Middle frontal gyrus (tissue), 1 donor: ENCODE measurements at regions not wholly inside any gene's neighbourhood (a gene's known extent, or its start where the extent isn't known, plus 50 kb on each side); places are given as distances from the start of the nearest gene placed in this dataset.
"Not testable (repeated sequence)": the region's sequence is repeated elsewhere in the genome, so short reads cannot be mapped to it uniquely, and the experiment has no call there.

ENCODE experiments used
- DNase-seq: peaks from one replicate; pipeline ENCODE4 v3.0.0-alpha.2; 2015; ENCODE audit warnings: low spot score; ENCODE audit errors: extremely low spot score

DNA sequence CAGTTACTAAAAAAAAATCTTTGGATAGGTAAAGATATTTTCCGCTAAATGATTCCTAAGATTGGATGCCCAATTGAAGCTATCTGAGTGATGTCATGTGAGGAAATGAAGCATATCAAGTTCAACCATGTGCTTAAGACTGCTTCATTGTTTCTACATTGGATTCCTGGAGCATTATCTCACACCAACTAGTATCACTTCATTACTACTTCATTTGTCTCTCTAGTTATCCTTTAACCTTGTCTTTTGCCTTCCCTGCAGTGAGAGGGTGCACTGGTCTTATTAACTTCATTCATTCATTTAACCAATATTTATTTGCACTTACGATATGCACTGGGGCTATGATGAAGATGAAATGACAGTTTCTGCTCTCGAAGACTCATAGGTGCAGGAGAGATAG, 198.1 kb downstream of the SLC38A4 start:
- no peak for DNase-seq

DNA sequence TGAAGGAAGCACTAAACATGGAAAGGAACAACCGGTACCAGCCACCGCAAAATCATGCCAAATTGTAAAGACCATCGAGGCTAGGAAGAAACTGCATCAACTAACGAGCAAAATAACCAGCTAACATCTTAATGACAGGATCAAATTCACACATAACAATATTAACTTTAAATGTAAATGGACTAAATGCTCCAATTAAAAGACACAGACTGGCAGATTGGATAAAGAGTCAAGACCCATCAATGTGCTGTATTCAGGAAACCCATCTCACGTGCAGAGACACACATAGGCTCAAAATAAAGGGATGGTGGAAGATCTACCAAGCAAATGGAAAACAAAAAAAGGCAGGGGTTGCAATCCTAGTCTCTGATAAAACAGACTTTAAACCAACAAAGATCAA, 206.3 kb downstream of the SLC38A4 start:
- DNase-seq: not testable (repeated sequence)

DNA sequence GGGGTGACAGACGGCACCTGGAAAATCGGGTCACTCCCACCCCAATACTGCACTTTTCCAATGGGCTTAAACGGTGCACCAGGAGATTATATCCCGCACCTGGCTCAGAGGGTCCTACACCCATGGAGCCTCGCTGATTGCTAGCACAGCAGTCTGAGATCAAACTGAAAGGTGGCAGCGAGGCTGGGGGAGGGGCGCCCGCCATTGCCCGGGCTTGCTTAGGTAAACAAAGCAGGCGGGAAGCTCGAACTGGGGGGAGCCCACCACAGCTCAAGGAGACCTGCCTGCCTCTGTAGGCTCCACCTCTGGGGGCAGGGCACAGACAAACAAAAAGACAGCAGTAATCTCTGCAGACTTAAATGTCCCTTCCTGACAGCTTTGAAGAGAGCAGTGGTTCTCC, 208.1 kb downstream of the SLC38A4 start:
- DNase-seq: not testable (repeated sequence)

DNA sequence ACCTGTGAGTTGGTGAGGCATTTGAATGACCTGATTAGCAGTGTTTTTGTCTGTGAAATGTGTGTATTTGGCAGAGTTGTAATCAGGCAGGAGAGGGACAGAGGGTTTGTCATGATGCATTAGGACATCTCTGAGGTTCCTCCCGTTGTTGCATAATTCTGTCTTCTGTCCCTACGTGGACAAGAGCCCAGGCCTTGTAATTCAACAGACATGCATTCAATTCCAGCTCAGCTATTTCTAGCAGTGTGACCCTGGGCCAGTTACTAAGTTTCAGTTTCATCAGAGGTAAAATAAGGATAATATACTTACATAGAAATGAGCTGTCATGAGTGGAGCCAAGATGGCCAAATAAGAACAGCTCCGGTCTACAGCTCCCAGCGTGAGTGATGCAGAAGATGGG, 208.6 kb downstream of the SLC38A4 start:
- no peak for DNase-seq

DNA sequence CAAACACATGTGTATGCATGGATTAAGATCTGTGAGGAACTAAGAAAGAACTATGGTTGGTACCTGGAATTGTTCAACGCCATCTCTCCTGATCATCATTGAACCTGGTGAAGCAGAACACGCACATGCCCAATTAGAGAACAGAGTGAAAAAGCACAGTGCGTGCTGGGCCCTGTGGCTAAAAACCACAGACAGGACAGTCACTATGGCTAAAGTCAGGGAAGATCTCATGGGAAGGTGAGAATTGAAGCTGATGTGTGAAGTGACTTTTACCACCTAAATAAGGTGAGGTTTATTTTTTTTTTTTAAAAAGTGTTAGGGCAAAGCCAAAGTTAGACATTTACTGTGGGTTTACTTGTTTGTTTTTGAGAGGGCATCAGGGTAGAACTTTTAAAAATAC, 215.0 kb downstream of the SLC38A4 start:
- no peak for DNase-seq

DNA sequence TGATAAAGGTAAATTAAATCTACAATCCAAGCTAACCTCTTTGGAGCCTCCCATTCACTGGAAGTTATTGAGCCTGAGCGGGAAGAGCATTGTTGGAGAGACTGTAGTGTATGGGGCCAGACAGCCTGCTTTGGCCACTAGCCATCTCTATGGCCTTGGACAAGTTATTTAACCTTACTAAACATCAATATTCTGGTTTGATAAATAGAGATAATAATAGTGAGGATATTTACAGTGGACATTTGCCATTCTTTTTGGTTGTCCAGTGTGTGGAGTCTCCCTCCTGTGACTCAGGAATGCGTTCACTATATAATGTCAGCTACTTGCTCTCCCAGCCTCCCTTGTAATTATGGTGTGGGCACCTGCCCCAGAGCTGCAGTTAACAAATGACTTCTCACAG, 216.1 kb downstream of the SLC38A4 start:
- DNase-seq: no peak

DNA sequence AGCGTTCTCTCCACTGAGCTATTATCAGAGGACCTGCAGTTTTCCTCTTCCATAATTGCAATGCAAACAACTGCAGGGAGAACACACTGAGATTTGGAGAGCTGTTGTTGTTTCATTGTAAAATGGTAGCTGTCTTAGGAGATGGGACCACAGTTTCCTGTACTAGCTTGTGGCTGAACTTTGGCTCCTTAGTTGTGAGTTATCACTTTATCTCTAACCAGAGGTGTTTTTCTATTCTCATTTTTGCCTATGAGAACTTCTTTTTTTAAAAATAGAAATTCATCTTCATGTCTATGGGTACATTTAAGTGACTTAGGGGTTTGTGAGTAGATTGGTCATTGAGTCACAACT, 216.5 kb downstream of the SLC38A4 start:
- no peak for DNase-seq

DNA sequence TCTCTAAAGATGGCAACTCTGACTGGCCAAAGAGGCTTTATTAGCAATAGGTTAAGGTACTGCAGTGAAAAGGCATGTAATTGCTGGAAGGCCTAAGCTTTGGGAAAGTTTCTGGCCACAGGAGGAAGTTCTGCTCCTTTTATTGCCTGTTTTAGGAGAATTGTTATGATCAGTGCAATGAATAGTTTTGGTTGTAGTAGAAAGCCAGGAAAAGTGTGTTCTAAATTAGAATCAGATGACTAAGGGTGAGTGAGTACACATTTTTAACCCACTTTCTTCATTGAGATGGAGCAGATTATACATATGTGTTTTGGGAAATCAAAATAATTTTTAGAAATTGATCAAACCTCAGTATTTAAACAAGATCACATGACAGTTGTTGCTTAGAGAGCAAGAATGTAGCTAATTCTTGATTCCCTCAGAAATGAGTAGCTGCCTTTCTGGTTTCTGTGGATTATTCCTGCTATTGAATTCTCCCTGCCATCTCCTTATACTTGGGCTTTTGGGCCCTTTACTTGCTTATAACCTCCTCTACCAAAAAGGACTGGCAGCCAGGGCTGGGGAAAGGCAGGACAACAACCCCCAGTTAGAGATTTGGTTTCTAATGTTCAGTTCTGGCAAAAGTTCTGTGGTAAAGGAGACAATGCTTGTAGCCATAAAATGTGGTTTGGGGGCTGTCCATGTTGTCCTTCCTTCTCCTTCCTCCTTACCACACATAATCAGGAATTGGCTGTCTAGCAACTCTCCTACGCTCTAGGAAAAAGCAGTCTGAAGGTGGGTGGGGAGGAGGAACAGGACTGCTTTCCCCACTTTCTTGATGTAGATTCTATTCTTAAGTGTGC, 217.1 kb downstream of the SLC38A4 start:
- DNase-seq: no peak

DNA sequence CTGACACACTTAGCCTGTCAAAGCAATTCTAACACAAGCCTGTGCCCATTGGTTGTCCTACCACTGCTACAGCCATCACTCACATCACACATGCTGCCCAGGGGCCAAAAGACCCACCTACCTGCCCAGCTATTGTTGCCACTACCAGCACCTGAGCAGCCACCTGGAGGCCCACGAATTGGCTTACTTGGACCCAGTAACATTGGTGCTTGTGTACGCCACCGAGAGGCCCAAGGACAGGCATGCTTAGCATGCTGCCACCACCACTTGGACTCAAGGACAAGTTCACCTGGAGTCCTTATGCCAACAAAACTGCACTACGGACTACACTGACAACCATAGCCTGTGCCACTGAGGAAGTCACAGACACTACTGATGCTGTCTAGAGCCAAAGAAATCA, 221.1 kb downstream of the SLC38A4 start:
- no peak for DNase-seq

DNA sequence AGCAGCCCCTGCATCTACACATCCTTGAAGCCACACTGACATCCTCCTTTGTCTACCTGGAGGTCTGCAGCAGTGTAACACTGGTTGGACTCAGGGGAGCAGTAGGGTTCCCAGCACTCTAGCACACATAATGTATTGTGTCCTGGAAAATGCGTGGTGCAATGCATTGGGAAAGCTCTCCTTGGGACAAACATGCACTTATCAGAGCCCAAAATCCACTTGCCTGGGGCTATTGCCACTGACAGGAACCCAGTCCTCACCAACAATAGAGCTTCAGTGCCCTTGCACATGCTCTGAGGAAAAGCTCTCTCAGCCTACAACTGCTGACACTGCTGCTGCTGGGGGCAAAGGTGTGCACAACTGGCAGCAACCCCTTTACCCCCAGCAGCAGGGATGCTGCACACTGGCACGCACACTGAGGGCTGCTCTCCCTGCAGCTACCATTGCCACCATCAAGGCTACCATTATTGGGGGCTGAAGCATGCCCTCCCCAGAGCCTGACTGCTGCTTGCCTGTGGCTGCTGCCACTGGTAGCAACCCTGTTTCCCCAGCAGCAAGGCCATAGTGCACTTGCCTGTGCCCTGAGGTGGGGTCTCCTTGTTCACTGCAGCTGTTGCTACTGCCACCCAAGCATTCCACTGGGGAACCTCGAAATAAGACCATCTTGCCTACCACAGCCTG, 221.9 kb downstream of the SLC38A4 start:
- DNase-seq: no peak

DNA sequence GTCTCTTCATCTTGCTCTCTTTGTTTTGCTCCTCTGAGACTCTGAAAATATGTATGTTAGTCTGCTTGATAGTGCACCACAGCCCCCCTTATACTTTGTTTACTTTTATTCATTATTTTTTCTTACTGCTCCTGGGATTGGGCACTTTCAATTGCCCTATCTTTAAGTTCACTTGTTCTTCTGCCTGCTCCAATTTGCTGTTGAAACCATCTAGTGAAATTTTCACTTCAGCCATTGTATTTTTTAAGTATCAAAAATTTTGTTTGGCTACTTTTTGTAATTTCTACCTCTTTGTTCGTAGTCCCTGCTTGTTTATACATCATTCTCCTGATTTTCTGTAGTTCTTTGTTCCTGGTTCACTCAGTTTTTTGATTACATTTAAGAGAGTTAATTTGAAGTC, 223.3 kb downstream of the SLC38A4 start:
- no peak for DNase-seq

DNA sequence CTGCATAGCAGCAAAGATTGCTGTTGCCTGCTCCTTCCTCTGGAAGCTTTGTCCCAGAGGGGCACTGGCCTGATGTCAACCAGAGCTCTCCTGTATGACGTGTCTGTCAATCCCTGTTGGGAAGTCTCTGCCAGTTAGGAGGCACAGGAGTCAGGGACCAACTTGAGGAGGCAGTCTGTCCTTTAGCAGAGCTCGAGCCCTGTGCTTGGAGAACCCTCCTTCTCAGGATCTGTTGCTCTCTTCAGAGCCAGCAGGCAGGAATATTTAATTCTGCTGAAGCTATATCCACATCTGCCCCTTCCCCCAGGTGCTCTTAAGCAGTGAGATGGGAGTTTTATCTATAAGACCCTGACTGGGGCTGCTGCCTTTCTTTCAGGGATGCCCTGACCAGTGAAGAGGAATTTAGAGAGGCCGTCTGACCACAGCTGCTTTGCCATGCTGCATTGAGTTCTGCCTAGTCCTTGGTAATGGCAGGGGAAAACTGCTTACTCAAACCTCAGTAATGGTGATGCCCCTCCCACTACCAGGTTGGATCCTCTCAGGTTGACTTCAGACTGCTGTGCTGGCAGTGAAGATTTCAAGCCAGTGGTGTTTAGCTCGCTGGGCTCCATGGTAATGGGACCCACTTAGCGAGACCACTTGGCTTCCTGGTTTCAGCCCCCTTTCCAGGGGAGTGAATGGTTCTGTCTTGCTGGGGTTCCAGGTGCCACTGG, 218.6 kb upstream of the SLC38A2 start:
- DNase-seq: no peak

DNA sequence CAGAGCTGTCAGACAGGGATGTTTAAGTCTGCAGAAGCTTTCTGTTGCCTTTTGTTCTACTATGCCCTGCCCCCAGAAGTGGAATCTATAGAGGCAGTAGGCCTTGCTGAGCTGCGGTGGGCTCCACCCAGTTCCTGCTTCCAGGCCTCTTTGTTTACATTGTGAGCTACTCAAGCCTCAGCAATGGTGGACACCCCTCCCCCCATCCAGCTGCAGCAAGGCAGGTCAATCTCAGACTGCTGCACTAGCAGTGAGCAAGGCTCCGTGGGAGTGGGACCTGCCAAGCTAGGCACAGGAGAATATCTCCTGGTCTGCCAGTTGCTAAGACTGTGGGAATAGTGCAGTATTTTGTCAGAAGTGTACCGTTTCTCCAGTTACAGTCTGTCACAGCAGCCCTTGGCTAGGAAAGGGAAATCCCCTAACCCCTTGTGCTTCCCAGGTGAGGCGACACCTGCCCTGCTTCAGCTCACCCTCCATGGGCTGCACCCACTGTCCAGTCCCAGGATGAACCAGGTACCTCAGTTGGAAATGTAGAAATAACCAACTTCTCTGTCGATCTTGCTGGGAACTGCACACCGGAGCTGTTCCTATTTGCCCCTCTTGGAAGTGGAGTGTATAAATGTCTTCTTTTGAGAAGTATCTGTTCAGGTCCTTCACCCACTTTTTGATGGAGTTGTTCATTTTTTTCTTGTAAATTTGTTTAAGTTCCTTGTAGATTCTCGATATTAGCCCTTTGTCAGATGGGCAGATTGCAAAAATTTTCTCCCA, 213.5 kb upstream of the SLC38A2 start:
- DNase-seq: no peak

DNA sequence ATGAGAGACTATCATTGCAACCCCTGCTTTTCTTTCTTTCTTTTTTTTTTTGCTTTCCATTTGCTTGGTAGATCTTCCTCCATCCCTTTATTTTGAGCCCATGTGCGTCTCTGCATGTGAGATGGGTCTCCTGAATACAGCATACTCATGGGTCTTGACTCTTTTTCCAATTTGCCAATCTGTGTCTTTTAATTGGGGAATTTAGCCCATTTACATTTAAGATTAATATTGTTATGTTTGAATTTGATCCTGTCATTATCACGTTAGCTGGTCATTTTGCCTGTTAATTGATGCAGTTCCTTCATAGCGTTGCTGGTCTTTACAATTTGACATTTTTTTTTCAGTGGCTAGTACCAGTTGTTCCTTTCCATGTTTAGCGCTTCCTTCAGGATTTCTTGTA, 211.5 kb upstream of the SLC38A2 start:
- not testable (repeated sequence) for DNase-seq

DNA sequence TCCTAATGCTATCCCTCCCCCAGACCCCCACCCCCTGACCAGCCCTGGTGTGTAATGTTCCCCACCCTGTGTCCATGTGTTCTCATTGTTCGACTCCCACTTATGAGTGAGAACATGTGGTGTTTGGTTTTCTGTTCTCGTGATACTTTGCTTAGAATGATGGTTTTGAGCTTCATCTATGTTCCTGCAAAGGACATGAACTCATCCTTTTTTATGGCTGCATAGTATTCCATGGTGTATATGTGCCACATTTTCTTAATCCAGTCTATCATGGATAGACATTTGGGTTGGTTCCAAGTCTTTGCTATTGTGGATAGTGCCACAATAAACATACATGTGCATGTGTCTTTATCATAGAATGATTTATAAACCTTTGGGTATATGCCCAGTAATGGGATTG, 209.4 kb upstream of the SLC38A2 start:
- DNase-seq: not testable (repeated sequence)

DNA sequence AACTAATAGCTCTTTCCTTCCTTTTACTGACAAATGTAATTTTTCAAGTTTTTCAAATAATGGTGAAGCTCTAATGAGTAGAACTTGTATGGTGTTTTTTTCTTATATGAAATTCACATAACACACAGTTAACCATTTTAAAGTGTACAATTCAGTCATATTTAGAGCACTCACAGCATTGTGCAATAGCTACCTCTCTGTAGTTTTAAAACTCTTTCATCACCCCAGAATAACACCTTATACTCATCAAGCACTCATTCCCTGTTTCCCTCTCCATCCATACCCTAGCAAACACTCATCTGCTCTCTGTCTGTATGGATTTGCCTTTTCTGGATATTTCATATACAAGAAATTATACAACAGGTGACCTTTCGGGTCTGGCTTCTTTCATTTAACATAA, 207.9 kb upstream of the SLC38A2 start:
- no peak for DNase-seq

DNA sequence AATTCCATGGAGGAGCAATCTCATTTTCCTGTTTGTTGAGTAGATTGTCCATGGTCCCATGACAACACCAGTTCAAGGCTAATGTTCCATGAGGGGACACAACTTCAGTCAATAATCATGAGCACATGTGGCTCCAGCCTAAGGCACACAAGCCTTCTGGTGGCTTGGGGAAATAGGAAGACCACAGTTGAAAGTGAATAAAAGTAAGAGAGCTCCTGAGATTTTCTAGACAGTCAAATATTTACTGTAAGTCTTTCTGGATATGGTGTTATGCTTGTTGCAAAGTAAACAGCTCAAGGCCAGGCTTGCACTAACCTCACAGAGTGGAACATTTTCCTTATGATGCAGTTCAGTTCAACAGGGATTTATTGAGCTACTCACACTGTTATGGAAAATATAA, 206.9 kb upstream of the SLC38A2 start:
- no peak for DNase-seq

DNA sequence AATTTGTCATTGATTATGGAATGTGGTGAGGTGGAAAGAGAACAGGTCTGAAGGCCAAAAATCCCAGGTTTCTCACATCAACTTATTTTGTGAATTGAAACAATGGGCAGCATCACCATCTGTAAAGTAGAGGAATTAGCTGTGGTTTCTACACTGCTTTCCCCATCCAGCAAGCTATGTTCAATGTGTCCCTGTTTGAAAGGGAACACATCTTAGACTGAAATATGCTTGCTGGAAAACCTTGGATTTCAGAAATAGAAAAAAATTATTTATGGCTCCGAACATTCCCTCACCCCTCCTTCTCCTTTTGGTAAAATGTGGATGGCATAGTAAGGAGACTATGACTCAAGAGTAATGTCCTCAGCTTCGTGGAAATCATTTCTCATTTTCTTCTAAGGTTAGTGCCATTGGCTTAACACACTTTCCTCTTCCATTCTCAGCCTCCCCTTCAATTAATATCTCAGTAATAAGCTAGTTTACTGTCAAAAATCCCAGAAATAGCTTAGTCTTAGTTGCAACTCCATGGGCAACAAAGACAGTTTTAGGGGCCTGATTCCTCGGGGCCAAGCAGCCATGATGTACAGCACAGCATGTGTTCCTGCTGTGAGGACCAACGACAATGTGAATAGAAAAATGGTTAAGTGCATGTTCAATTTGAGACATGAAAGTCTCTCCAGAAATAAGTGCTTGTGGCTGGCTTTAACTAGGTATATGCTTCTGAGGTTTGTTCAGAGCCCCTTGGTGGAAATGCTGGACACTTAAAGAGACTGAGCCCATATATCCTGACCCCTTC, 205.8 kb upstream of the SLC38A2 start:
- DNase-seq: no peak

DNA sequence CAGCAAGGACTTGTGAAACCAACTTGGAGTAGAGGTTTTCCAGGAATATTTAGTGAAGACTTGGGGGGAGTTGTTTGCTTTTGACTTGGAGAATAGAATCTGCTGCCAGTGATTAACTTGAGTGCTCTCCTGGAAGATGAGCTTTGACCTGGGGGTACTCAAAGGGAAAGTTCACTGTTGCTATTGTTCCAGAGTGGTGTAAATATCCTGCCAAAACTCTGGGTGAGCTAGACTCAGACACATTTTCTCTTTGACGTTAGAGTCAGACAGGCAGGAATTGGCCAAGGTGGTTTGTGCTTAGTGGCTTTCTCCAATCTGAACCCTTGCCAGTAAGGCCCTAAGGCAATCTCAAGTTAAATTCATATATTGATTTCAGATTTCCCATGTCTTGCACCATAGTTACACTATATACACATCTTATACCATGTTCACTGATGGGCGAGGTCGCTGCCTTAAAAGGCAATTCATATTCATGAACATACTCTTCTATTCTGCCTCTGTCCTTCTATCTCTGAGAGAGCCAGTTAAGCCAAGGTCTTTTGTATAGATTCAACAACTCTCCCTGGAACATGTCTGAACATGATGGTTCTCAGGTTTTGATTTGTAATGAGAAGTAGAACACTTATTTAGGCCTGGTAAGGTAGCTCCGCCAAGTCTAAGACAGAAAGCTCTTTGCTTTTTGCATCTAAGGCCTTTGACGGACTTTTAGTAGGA, 204.6 kb upstream of the SLC38A2 start:
- no peak for DNase-seq

DNA sequence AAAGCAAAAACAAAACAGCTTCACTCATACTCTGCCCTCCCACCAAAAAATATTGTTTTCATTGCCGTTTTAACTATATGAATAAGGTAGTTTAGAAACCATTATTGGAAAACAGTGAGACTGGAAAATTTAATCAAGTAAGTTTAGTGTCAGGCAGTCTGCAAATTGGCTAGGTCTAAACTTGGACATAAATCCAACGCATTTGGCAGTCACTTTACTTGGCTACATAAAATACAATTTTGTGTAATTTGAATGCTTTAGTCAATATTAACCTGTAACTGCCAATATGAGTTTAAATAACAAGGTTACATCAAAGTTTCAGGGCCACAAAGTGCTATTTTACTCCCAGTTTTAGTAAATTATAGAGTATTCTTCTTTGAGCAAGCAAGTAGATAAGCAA, 202.3 kb upstream of the SLC38A2 start:
- DNase-seq: no peak
